B cell (primary cell): ENCODE measurements at regions not wholly inside any gene's neighbourhood (a gene's known extent, or its start where the extent isn't known, plus 50 kb on each side); places are given as distances from the start of the nearest gene placed in this dataset.

Experiments
- ATAC-seq: fragments of 200-7000 bp; cut with Tn5 transposase; one replicate; pipeline ENCODE4 v1.10.0; 2021; ENCODE audit warnings: low read depth, mild to moderate bottlenecking, moderate number of reproducible peaks, moderate library complexity
- CTCF ChIA-PET: fragments of 350-600 bp; sonication (Branson Sonifier 250); formaldehyde crosslinking; loops from one replicate; lab custom pipeline; 2021; ENCODE audit warnings: antibody characterized with exemption, inconsistent platforms; lab: Charles Lee
- POLR2A ChIA-PET: fragments of 350-600 bp; sonication (Branson Sonifier 250); formaldehyde crosslinking; loops from one replicate; lab custom pipeline; 2021; ENCODE audit warnings: antibody characterized with exemption; lab: Charles Lee
- DNase-seq: peaks from one replicate; pipeline ENCODE4 v3.0.0; 2013
- H2AFZ ChIP-seq: 2 replicates; pipeline ENCODE4 v1.6.1; 2012; ENCODE audit warnings: mild to moderate bottlenecking, low read depth, low read length; ENCODE audit not compliant: insufficient read depth, poor library complexity, severe bottlenecking
- H3K27ac ChIP-seq, 2 donors: 1 replicate in 1 of 2; 2 replicates in 1 of 2; pipeline ENCODE4 v1.5.1; 2012 to 2013; ENCODE audit warnings: low read length in 2 of 2, mild to moderate bottlenecking in 2 of 2, moderate library complexity in 1 of 2
- H3K27me3 ChIP-seq, 4 experiments: fragments of 200-600 bp in 1 of 4; sonication (generic) in 1 of 4; replicated peaks in 1 of 4; 1 replicate in 2 of 4; 2 replicates in 2 of 4; pipeline versions ENCODE4 v1.6.1 to v1.7.0; 2013 to 2016; ENCODE audit warnings: low read length in 3 of 4, mild to moderate bottlenecking in 2 of 4, mixed read lengths in 1 of 4, moderate library complexity in 1 of 4; ENCODE audit not compliant: insufficient read depth in 4 of 4, control insufficient read depth in 3 of 4; ENCODE audit errors: control extremely low read depth in 1 of 4
- H3K36me3 ChIP-seq, 2 experiments: replicated peaks in 1 of 2; 1 replicate in 1 of 2; 2 replicates in 1 of 2; pipeline versions ENCODE4 v1.6.1 to v1.7.1; 2013; ENCODE audit warnings: low read length in 1 of 2; ENCODE audit not compliant: insufficient read depth in 2 of 2, control insufficient read depth in 1 of 2; ENCODE audit errors: control extremely low read depth in 1 of 2, extremely low read depth in 1 of 2
- H3K4me1 ChIP-seq, 2 donors: fragments of 200-600 bp in 1 of 2; sonication (generic) in 1 of 2; 1 replicate in 1 of 2; 2 replicates in 1 of 2; pipeline versions ENCODE4 v1.5.1 to v1.6.1; 2013 to 2017; ENCODE audit warnings: low read length in 2 of 2; ENCODE audit not compliant: control insufficient read depth in 2 of 2, insufficient read depth in 2 of 2
- H3K4me2 ChIP-seq: replicated peaks from 2 replicates; pipeline ENCODE3; 2012; ENCODE audit warnings: mild to moderate bottlenecking, low read depth, low read length; ENCODE audit not compliant: poor library complexity, severe bottlenecking
- H3K4me3 ChIP-seq, 5 experiments: fragments of 200-600 bp in 1 of 5; sonication (generic) in 1 of 5; 1 replicate in 3 of 5; 2 replicates in 2 of 5; pipeline versions ENCODE4 v1.5.1 to v1.7.0; 2011 to 2016; ENCODE audit warnings: low read length in 4 of 5, mild to moderate bottlenecking in 4 of 5, low read depth in 2 of 5, control low read depth in 1 of 5, moderate library complexity in 1 of 5; ENCODE audit not compliant: insufficient read depth in 1 of 5; ENCODE audit errors: control extremely low read depth in 1 of 5, extremely low read depth in 1 of 5
- H3K79me2 ChIP-seq: fragments of 200-600 bp; sonication (generic); one replicate; pipeline ENCODE4 v1.6.0; 2016; ENCODE audit warnings: low read length; ENCODE audit not compliant: control insufficient read depth, insufficient read depth
- H3K9ac ChIP-seq: fragments of 200-600 bp; sonication (generic); 2 replicates; pipeline ENCODE4 v1.6.1; 2017; ENCODE audit warnings: mild to moderate bottlenecking, low read length, moderate library complexity
- H3K9me3 ChIP-seq, 3 donors: one replicate each; pipeline versions ENCODE4 v1.6.1 to v1.7.1; 2013; ENCODE audit warnings: low read length in 2 of 3; ENCODE audit not compliant: control insufficient read depth in 2 of 3, insufficient read depth in 1 of 3; ENCODE audit errors: control extremely low read depth in 1 of 3
- H4K20me1 ChIP-seq: 2 replicates; pipeline ENCODE4 v1.6.0; 2012; ENCODE audit warnings: mild to moderate bottlenecking, low read length; ENCODE audit not compliant: insufficient read depth, control insufficient read depth, poor library complexity, severe bottlenecking
- H3K27ac Mint-ChIP-seq: one replicate; pipeline ENCODE4 v1.8.0; 2021; ENCODE audit warnings: mixed read lengths
- H3K27me3 Mint-ChIP-seq: one replicate; pipeline ENCODE4 v1.8.0; 2021; ENCODE audit warnings: mixed read lengths
- H3K4me1 Mint-ChIP-seq: one replicate; pipeline ENCODE4 v1.8.0; 2021; ENCODE audit warnings: mixed read lengths
- H3K4me3 Mint-ChIP-seq: one replicate; pipeline ENCODE4 v1.8.0; 2021; ENCODE audit warnings: mixed read lengths
- H3K9me3 Mint-ChIP-seq: one replicate; pipeline ENCODE4 v1.8.0; 2022; ENCODE audit warnings: mixed read lengths; ENCODE audit not compliant: insufficient read depth
- CTCF ChIP-seq: fragments of 200-600 bp; IDR thresholded peaks from one replicate; pipeline ENCODE4 v1.8.0; 2022; ENCODE audit warnings: antibody characterized with exemption, mild to moderate bottlenecking
- EZH2 ChIP-seq: IDR thresholded peaks from 2 replicates; pipeline ENCODE4 v1.6.1; 2012; ENCODE audit warnings: borderline replicate concordance, low read depth, mild to moderate bottlenecking, moderate library complexity, low read length; ENCODE audit not compliant: insufficient read depth, poor library complexity, severe bottlenecking
- WGBS: methylation state at CpG from one replicate; pipeline ENCODE4 v1.1.5; 2013; ENCODE audit warnings: missing lambda C conversion rate; ENCODE audit not compliant: insufficient coverage; 5-methylcytosine and 5-hydroxymethylcytosine counted together
- intact Hi-C: fragments of 100-400 bp; cut with micrococcal nuclease; formaldehyde crosslinking; loops from one replicate; pipeline ENCODE4 v1.10.0; 2022

GRCh38 chr3:132911741-132912415, 126.3 kb upstream of the TMEM108 start:
- no peaks in the 10 kb centered on the region for H4K20me1 ChIP-seq
- H3K4me2 ChIP-seq = no peak overlapping the region
- no peaks in the 10 kb centered on the region for H3K4me1 ChIP-seq
- Mint-ChIP-seq H3K27me3 (no peaks in the 10 kb centered on the region), H3K4me1 (no peaks in the 10 kb centered on the region), H3K27ac (no peak overlapping the region), H3K4me3 (no peak overlapping the region), H3K9me3 (no peaks in the 10 kb centered on the region)
- no peaks in the 10 kb centered on the region for H3K79me2 ChIP-seq
- ATAC-seq = no peak
- TF ChIP-seq CTCF (no peak), EZH2 (no peak)
- ChIA-PET POLR2A (no interaction called here), CTCF (no interaction called here)
- H3K9me3 ChIP-seq = peaks cover 0 to 3% (median 0%) of the 10 kb centered on the region in 3 donors
- H3K36me3 ChIP-seq = no peaks in the 10 kb centered on the region
- no peak overlapping the region for H3K9ac ChIP-seq
- no peak overlapping the region for H2AFZ ChIP-seq
- 88% methylated on average over 2 of the region's 4 CpGs for WGBS
- intact Hi-C loops = no loop called here
- H3K4me3 ChIP-seq = no peak overlapping the region
- no peak overlapping the region for H3K27ac ChIP-seq
- DNase-seq = no peak
- no peaks in the 10 kb centered on the region for H3K27me3 ChIP-seq

GRCh38 chr3:132907293-132907692, 130.9 kb upstream of the TMEM108 start:
- H3K9me3 Mint-ChIP-seq = no peaks in the 10 kb centered on the region
- no peaks in the 10 kb centered on the region for H3K36me3 ChIP-seq
- no peaks in the 10 kb centered on the region for H4K20me1 ChIP-seq
- ChIA-PET POLR2A (no interaction called here), CTCF (no interaction called here)
- H3K27ac Mint-ChIP-seq = no peak overlapping the region
- no peak overlapping the region for H3K27ac ChIP-seq
- H3K79me2 ChIP-seq = no peaks in the 10 kb centered on the region
- H3K4me3 ChIP-seq = no peak overlapping the region
- H2AFZ ChIP-seq = no peak overlapping the region
- H3K27me3 Mint-ChIP-seq = no peaks in the 10 kb centered on the region
- ATAC-seq (no peak), DNase-seq (no peak)
- TF ChIP-seq EZH2 (no peak), CTCF (no peak)
- H3K27me3 ChIP-seq = no peaks in the 10 kb centered on the region
- H3K4me1 Mint-ChIP-seq = no peaks in the 10 kb centered on the region
- intact Hi-C loops = no loop called here
- H3K4me1 ChIP-seq = no peaks in the 10 kb centered on the region
- H3K4me3 Mint-ChIP-seq = no peak overlapping the region
- 97% methylated on average over 10 of the region's 10 CpGs for WGBS
- peaks cover 0 to 3% (median 0%) of the 10 kb centered on the region in 3 donors for H3K9me3 ChIP-seq
- no peak overlapping the region for H3K4me2 ChIP-seq
- H3K9ac ChIP-seq = no peak overlapping the region
